Astrocyte (in vitro differentiated cells and primary cell): ENCODE measurements at regions not wholly inside any gene's neighbourhood (a gene's known extent, or its start where the extent isn't known, plus 50 kb on each side); places are given as distances from the start of the nearest gene placed in this dataset.

Source experiments
- EZH2 ChIP-seq: IDR thresholded peaks from 2 replicates; pipeline ENCODE4 v1.6.1; 2012; ENCODE audit warnings: mild to moderate bottlenecking, low read length, inconsistent platforms; ENCODE audit not compliant: insufficient read depth
- TF ChIP-seq, protein P1 (sequence below): IDR thresholded peaks from 2 replicates; pipeline ENCODE4 v1.5.1; 2011; ENCODE audit warnings: low read depth, mild to moderate bottlenecking, inconsistent platforms, low read length, moderate library complexity; ENCODE audit not compliant: insufficient read depth

DNA sequence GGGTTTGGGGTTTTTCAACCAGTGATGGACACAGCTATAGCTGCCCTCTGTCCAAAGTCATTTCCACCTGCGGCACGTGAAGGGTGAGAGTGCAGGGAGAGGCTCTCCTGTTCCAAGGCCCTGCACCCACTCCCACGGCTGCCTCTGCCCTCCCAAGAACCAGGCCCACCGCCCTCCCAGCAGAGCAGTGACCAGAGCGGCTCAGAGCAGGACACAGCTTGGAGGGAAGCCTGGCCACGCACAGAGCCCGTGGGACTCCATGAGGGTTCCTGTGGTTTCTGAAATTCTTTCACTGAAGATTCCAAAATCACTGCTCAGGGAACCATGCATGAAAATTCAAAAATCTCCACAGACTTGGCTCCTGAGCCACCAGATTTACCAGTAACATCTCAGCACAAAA lies 67.3 kb upstream of the SALL3 start:
- TF ChIP-seq, protein P1, sequence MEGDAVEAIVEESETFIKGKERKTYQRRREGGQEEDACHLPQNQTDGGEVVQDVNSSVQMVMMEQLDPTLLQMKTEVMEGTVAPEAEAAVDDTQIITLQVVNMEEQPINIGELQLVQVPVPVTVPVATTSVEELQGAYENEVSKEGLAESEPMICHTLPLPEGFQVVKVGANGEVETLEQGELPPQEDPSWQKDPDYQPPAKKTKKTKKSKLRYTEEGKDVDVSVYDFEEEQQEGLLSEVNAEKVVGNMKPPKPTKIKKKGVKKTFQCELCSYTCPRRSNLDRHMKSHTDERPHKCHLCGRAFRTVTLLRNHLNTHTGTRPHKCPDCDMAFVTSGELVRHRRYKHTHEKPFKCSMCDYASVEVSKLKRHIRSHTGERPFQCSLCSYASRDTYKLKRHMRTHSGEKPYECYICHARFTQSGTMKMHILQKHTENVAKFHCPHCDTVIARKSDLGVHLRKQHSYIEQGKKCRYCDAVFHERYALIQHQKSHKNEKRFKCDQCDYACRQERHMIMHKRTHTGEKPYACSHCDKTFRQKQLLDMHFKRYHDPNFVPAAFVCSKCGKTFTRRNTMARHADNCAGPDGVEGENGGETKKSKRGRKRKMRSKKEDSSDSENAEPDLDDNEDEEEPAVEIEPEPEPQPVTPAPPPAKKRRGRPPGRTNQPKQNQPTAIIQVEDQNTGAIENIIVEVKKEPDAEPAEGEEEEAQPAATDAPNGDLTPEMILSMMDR, result no peak
- no peak for TF ChIP-seq EZH2
